D721Med (cell line): ENCODE measurements at regions not wholly inside any gene's neighbourhood (a gene's known extent, or its start where the extent isn't known, plus 50 kb on each side); places are given as distances from the start of the nearest gene placed in this dataset.
"Not testable (repeated sequence)": the region's sequence is repeated elsewhere in the genome, so short reads cannot be mapped to it uniquely, and the experiment has no call there.

Source experiments
- DNase-seq: peaks from one replicate; pipeline ENCODE4 v3.0.0; 2011; ENCODE audit warnings: low spot score; ENCODE audit not compliant: insufficient read length
- FAIRE-seq: peaks from 2 replicates; lab custom pipeline; 2011; peaks lifted over from hg19 to GRCh38; lab: Jason Lieb, UNC
- TF ChIP-seq, protein P1 (sequence below): IDR thresholded peaks from 2 replicates; pipeline ENCODE4 v1.5.1; 2012; ENCODE audit warnings: mild to moderate bottlenecking, control low read depth; ENCODE audit not compliant: insufficient read depth; ENCODE audit errors: missing control alignments

DNA sequence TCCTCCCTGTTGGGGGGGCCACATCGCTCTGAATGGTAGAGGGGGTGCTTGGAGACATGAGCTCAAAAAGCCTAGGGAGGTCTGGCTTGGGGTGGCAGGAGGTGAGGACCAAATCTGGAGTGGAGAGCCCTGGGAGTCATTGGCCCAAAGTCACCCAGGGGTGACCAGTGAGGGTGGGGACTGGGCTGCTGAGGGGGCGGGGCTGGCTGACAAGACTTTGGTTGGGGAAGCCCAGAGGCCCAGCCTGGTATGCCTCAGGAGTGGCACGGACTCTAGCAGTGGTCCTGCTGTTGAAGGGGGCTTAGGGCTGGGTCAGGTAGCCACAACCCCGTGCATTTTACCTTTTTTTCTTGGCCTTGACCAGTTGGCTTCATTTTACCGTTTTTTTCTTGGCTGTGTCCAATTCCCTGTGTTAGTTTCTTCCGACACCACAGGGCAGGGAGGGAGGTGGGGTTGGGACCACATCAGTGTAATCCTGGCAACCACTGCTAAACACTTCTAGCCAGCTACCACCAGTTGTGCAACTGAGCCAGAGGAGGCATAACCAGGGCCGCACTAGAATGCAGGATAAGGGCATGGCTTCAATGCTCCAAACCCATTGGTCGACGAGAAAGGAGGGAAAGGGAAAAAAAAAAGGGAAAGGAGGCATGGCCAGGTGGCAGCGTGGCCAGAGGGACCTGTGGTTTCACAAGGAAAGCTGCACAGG is 105.3 kb upstream of the C2CD4B start:
- TF ChIP-seq, protein P1, sequence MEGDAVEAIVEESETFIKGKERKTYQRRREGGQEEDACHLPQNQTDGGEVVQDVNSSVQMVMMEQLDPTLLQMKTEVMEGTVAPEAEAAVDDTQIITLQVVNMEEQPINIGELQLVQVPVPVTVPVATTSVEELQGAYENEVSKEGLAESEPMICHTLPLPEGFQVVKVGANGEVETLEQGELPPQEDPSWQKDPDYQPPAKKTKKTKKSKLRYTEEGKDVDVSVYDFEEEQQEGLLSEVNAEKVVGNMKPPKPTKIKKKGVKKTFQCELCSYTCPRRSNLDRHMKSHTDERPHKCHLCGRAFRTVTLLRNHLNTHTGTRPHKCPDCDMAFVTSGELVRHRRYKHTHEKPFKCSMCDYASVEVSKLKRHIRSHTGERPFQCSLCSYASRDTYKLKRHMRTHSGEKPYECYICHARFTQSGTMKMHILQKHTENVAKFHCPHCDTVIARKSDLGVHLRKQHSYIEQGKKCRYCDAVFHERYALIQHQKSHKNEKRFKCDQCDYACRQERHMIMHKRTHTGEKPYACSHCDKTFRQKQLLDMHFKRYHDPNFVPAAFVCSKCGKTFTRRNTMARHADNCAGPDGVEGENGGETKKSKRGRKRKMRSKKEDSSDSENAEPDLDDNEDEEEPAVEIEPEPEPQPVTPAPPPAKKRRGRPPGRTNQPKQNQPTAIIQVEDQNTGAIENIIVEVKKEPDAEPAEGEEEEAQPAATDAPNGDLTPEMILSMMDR: no peak
- DNase-seq (no peak), FAIRE-seq (no peak)

DNA sequence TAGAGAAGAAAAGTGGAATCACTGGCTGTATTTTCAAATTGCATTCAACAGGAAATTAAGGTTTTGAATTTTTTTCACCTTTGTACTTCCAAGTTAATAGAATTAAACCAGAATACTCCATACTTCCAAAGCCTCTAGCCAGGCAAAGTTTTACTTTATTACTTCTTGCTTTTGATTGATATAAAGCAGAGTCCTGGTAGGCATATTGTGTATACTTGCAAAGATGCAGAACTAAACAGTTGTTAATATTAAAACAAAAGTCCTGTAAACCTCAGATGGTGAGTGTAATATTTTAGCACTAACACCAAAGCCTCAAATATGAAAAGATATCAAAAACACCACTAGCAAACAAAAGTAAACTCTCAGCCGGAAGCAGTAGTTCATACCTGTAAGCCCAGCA is 107.2 kb upstream of the C2CD4B start:
- DNase-seq (no peak), FAIRE-seq (no peak)
- TF ChIP-seq, protein P1: no peak

DNA sequence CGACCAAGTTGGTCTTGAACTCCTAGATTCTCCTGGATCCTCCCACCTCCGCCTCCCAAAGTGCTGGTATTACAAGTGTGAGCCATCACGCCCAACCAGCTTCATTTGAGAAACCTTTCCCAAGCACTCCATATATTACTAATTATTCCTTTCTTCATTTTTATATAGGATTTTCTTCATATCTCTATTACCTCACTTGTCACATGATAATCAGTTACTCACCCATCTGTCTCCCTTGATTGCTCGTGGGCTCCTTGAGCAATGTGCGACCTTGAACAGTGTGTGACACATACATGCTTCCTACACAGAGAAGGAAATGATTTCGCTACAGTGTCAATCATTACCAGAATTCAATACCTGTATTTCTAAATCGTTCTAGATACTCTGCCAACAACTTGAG is 110.7 kb upstream of the C2CD4B start:
- TF ChIP-seq, protein P1: no peak
- FAIRE-seq (no peak), DNase-seq (no peak)

GRCh38 chr15:62277816-62278394 is 112.8 kb upstream of the C2CD4B start:
- FAIRE-seq: no peak
- DNase-seq: no peak
- TF ChIP-seq, protein P1: peak; percentile 26

DNA sequence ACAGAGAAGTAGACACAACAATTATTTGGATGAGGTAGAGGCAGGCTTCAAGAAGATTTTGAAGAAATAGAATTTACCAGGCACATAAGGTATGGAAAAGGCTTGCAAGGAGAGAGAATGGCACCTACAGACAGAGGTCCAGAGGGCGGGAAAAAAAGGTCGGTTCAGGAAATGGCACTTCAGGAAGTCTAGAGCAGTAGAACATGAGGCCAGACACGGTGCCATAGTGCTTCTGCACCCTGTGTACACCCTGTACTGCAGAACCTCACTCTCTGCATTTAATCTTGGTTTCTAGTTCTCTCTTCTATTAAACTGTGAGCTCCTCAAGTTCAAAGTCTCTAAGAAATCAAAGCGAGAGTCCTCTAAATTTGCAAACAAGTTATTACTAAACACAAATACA is 113.4 kb upstream of the C2CD4B start:
- FAIRE-seq (no peak), DNase-seq (no peak)
- TF ChIP-seq, protein P1: no peak

DNA sequence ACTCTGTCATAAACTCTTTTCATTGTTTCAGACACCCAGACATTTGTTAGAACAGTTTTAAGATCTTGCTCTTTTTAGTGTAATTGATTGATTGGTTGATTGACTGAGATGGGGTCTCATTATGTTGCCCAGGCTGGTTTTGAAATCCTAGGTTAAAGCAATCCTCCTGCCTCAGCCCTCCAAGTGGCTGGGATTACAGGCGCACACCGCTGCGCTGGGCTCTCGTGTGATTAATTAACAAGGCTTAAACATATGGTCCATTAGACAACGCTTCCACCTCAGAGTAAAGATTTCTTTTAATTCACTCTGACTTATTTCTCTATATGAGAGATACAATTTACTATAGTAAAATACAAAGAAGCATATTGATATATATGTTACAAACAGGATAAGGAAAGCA is 114.0 kb upstream of the C2CD4B start:
- FAIRE-seq (peak; percentile 38), DNase-seq (no peak)
- TF ChIP-seq, protein P1: no peak

- no peak for DNase-seq
- TF ChIP-seq, protein P1: no peak
- no peak for FAIRE-seq
Observed at GRCh38 chr15:62280625-62281024, 115.5 kb upstream of the C2CD4B start.

- not testable (repeated sequence) for DNase-seq
Observed at GRCh38 chr15:62281801-62282200, 116.7 kb upstream of the C2CD4B start.

More at GRCh38 chr15:62281801-62282200, 116.7 kb upstream of the C2CD4B start:
- FAIRE-seq: not testable (repeated sequence)
